ENCODE measurements at regions not wholly inside any gene's neighbourhood (a gene's known extent, or its start where the extent isn't known, plus 50 kb on each side); places are given as distances from the start of the nearest gene placed in this dataset.

DNA sequence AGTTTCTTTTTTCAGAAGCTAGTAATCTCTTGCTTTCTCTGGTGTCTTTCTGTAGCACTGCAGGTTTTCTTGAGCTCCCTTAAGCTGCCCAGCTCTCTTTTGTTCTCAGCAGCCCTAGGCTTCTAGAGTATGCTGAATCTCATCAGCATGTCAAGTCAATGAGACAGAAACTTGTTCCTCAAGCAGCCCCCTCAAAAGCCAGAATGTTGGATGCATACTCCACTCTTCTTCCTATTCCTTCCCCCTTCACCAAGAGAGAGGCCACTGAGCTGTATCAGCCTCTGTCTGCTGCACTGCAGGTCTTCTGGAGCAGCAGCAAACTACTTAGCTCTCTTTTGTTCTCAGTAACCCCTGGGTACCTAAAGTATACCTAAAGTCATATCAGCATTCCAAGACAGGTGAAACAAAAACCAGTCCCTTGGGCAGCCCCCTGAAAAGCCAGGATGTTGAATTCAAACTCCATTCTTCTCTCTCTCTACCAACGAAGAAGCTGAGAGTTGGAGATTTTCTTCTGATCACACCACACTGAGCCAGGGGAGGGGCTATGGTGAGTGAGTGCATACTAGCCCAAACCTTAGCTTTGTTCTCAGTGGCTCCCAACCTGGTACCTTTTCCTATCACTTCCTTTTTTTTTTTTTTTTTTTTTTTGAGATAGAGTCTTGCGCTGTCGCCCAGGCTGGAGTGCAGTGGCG lies 73.3 kb upstream of the WAC start:
- TF ChIP-seq EP300 (IDR thresholded peaks at IDR 0.05), result no peak
- TF ChIP-seq, protein P1, sequence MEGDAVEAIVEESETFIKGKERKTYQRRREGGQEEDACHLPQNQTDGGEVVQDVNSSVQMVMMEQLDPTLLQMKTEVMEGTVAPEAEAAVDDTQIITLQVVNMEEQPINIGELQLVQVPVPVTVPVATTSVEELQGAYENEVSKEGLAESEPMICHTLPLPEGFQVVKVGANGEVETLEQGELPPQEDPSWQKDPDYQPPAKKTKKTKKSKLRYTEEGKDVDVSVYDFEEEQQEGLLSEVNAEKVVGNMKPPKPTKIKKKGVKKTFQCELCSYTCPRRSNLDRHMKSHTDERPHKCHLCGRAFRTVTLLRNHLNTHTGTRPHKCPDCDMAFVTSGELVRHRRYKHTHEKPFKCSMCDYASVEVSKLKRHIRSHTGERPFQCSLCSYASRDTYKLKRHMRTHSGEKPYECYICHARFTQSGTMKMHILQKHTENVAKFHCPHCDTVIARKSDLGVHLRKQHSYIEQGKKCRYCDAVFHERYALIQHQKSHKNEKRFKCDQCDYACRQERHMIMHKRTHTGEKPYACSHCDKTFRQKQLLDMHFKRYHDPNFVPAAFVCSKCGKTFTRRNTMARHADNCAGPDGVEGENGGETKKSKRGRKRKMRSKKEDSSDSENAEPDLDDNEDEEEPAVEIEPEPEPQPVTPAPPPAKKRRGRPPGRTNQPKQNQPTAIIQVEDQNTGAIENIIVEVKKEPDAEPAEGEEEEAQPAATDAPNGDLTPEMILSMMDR (IDR thresholded peaks at IDR 0.05), result no peak

Data from ovary (tissue), 3 donors.